ENCODE measurements at regions not wholly inside any gene's neighbourhood (a gene's known extent, or its start where the extent isn't known, plus 50 kb on each side); places are given as distances from the start of the nearest gene placed in this dataset.

GRCh38 chr9:75539523-75539922 lies 350.9 kb upstream of the PCSK5 start:
- TF ChIP-seq CTCF (IDR thresholded peaks at IDR 0.05; ENCODE audit: insufficient read depth, low read length, poor library complexity, severe bottlenecking): no peak
- H3K4me3 ChIP-seq (replicated peaks; ENCODE audit: low read depth, low read length): no peak overlapping the region
- DNase-seq (ENCODE audit: extremely low read depth, insufficient read length): no peak
- H3K36me3 ChIP-seq (ENCODE audit: control insufficient read depth, insufficient read depth, low read length): no peaks in the 10 kb centered on the region
- H3K27me3 ChIP-seq (replicated peaks; ENCODE audit: control insufficient read depth, insufficient read depth, low read length): no peaks in the 10 kb centered on the region

GRCh38 chr9:75540185-75540584 lies 350.3 kb upstream of the PCSK5 start:
- H3K27me3 ChIP-seq (replicated peaks; ENCODE audit: control insufficient read depth, insufficient read depth, low read length): no peaks in the 10 kb centered on the region
- TF ChIP-seq CTCF (IDR thresholded peaks at IDR 0.05; ENCODE audit: insufficient read depth, low read length, poor library complexity, severe bottlenecking): no peak
- H3K36me3 ChIP-seq (ENCODE audit: control insufficient read depth, insufficient read depth, low read length): no peaks in the 10 kb centered on the region
- H3K4me3 ChIP-seq (replicated peaks; ENCODE audit: low read depth, low read length): no peak overlapping the region
- no peak for DNase-seq (ENCODE audit: extremely low read depth, insufficient read length)

DNA sequence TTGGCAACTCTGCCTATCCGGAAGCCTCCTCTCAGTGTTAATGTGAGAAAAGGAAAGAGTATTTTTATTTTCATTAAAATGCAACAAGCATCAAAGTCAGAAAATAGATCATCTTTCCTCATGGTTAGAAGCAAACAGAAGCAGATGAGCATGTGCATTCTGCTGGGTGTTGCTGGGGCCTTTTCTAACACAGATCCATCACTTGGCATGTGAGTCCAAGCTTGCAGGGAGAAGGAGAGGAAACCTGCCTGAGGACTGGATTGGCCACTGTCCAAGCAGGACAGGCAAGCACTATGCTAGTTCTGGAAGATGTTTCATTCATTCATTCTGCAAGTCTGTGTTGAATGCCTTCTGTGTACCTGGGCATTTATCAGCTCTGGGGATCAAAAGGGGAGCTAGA lies 348.7 kb upstream of the PCSK5 start:
- Histone ChIP-seq H3K27me3 (replicated peaks; ENCODE audit: control insufficient read depth, insufficient read depth, low read length) (no peaks in the 10 kb centered on the region), H3K4me3 (replicated peaks; ENCODE audit: low read depth, low read length) (no peak overlapping the region), H3K36me3 (ENCODE audit: control insufficient read depth, insufficient read depth, low read length) (no peaks in the 10 kb centered on the region)
- no peak for TF ChIP-seq CTCF (IDR thresholded peaks at IDR 0.05; ENCODE audit: insufficient read depth, low read length, poor library complexity, severe bottlenecking)
- DNase-seq (ENCODE audit: extremely low read depth, insufficient read length): no peak

DNA sequence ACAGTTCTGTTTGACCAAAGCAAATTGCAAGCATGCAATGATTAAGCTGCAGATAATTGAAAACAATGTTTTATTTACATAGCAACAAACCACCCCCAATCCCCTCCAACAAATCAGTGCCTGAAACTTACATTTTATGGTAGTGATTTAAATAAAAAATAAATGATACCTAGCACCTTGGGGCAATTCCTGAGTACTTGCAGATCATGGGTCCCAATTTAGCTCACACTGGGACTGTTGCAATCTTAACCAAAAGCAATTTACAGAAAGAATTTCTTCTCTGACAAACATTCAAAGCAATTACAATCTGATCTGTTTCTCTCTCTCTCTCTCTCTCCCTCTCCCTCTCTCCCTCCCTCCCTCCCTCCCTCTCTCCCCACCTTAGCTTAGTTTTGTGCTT lies 345.7 kb upstream of the PCSK5 start:
- no peak for DNase-seq (ENCODE audit: extremely low read depth, insufficient read length)
- Histone ChIP-seq H3K36me3 (ENCODE audit: control insufficient read depth, insufficient read depth, low read length) (no peaks in the 10 kb centered on the region), H3K27me3 (replicated peaks; ENCODE audit: control insufficient read depth, insufficient read depth, low read length) (no peaks in the 10 kb centered on the region), H3K4me3 (replicated peaks; ENCODE audit: low read depth, low read length) (no peak overlapping the region)
- TF ChIP-seq CTCF (IDR thresholded peaks at IDR 0.05; ENCODE audit: insufficient read depth, low read length, poor library complexity, severe bottlenecking): no peak

GRCh38 chr9:75545287-75545686 lies 345.2 kb upstream of the PCSK5 start:
- Histone ChIP-seq H3K4me3 (replicated peaks; ENCODE audit: low read depth, low read length) (no peak overlapping the region), H3K27me3 (replicated peaks; ENCODE audit: control insufficient read depth, insufficient read depth, low read length) (no peaks in the 10 kb centered on the region), H3K36me3 (ENCODE audit: control insufficient read depth, insufficient read depth, low read length) (no peaks in the 10 kb centered on the region)
- TF ChIP-seq CTCF (IDR thresholded peaks at IDR 0.05; ENCODE audit: insufficient read depth, low read length, poor library complexity, severe bottlenecking): no peak
- no peak for DNase-seq (ENCODE audit: extremely low read depth, insufficient read length)

GRCh38 chr9:75548871-75549270 lies 341.6 kb upstream of the PCSK5 start:
- DNase-seq (ENCODE audit: extremely low read depth, insufficient read length): no peak
- Histone ChIP-seq H3K4me3 (replicated peaks; ENCODE audit: low read depth, low read length) (no peak overlapping the region), H3K27me3 (replicated peaks; ENCODE audit: control insufficient read depth, insufficient read depth, low read length) (no peaks in the 10 kb centered on the region), H3K36me3 (ENCODE audit: control insufficient read depth, insufficient read depth, low read length) (no peaks in the 10 kb centered on the region)
- no peak for TF ChIP-seq CTCF (IDR thresholded peaks at IDR 0.05; ENCODE audit: insufficient read depth, low read length, poor library complexity, severe bottlenecking)

Data from GM06990 (cell line).